NCI-H460 (cell line): ENCODE measurements at regions not wholly inside any gene's neighbourhood (a gene's known extent, or its start where the extent isn't known, plus 50 kb on each side); places are given as distances from the start of the nearest gene placed in this dataset.

Experiments
- DNase-seq: peaks from one replicate; pipeline ENCODE4 v3.0.0-alpha.2; 2016; ENCODE audit warnings: low read depth; ENCODE audit errors: extremely low read depth

DNA sequence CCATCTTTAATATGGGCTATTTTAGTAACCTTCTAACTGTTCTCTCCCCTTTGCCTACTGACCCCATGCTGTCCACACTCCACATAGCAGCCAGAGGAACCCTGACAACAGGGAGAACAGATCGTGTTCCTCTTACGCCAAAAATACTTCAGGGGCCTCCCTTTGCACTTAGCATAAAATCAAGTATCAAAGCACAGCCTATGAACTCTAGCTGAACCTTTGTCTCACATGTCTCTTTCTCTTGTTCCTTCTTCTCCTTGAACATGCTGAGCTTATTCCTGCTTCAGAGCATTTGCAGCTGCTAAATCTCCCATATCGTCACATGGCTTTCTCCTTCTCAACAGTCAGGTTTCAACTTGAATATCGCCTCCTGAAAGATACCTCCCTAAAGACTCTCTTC, 698.8 kb upstream of the C9orf72 start:
- DNase-seq, result no peak

DNA sequence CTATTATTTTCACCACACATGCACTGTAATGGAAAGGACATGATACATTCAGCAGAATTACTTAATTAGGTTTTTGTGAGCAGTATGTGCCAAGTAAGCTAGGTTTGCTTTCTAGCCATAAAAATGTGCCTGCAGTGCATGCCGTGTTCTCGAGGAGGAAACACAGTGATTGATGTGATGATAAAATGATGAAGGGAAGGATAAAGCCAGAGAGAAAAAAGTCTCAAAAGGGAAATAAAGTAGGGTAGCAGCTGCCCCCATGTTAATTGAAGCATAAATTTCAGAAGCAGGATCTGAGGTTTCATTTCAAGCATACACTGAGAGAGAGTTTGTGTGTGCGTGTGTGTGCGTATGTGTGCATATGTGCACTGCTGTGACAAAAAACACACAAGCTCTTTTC, 714.2 kb upstream of the C9orf72 start:
- no peak for DNase-seq

DNA sequence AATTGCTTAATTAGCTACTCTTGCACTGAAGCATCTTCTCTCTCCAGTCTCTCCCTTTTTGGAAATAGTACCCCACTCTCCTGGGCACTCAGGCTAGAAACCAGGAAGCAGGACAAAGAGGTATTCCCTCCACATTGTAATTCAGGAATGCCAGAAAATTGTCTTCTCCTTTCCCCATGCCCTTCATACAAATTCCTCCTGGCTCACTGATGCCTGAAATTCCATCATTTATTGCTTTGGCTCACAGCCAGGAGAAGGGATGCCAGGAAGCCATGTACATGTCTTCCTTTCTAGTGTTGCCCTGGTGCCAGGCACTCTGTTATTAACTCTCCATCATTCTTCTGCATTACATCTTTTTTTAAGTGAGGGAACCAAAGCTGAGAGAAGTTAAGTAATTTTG, 716.5 kb upstream of the C9orf72 start:
- DNase-seq, result no peak

DNA sequence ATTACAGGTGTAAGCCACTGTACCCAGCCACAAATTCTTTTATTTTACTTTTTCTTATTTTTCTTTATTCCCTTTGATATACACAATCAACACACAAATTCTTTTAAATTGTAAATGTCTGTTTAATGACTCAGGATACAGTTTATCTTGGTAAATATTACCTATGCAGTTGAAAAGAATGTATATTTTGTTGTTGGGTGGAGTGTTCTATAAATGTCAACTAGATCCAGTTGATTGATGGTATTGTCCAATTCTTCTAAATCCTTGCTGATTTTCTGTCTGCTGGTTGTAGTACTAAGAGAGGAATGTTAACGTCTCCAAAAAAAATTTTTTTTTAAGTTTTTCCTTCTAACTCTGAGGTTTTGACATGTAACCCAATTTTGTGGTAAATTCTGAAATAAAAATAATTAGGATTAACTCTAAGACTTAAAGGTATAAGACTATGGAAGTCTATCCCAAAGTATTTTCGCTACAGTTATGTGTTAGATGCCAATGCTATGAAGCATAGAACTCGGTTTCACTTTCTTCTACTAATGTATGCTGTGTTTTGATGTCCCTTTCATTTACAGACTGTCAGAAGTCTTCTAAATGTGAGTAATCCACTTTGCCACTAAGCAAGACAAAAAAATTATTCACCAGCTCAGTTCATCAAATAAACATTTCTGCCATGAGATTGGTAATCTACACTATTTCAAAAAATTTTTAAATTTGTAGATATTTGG, 720.2 kb upstream of the C9orf72 start:
- no peak for DNase-seq

DNA sequence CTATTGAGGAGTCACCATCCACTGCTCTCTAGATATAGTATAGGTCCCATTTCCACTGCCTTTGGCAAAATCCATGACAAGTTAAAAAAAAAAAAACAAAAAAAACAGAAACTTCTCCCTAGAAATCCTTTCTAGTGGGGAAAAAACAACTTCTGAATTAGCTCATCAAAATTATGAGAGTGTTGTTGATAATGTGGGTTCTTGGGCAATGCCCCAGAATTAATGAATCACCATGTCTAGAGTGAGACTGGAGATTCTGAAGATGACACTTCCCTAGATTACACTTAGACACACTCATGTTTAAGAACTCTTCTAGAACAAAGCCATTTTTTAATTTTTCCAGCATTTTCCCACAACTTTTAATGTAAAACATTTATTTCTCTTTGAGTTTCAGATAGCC, 728.0 kb upstream of the C9orf72 start:
- DNase-seq, result no peak

DNA sequence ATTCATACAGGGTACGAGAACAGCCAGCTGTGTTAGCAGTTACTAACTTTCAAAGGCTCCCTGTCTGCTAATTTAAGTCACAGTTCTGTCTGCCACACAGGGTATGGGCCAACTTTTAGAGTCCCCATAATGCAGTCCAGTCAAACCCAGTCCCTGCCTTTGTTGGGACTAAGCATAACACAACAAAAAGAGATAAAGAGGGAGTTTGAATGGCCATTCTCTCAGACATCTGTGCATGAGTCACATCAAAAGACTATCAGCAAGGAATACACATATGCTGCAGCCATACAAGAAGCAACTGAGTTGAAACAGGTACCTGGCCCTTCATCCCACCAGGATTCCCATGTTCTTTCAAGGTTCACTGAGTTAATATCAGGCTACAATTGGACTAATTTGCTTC, 744.5 kb upstream of the C9orf72 start:
- DNase-seq, result no peak

DNA sequence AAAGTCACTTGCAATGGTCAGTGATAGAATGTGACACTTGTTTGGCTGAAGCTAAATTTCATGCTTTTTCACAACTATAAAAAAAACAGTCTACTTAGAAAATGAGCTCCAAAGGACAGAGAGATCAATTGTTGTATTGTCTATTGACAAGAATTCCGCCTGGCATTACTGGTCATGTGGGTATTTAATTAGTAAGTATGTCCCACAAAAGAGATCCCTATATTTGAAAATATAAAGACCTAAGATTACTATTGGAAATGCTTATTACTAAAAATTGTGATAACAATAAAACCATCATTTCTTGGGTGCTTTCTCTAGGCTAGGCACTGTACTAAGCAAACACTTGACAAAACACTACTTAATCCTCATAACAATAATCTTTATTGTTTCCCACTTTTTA, 745.2 kb upstream of the C9orf72 start:
- DNase-seq, result no peak

DNA sequence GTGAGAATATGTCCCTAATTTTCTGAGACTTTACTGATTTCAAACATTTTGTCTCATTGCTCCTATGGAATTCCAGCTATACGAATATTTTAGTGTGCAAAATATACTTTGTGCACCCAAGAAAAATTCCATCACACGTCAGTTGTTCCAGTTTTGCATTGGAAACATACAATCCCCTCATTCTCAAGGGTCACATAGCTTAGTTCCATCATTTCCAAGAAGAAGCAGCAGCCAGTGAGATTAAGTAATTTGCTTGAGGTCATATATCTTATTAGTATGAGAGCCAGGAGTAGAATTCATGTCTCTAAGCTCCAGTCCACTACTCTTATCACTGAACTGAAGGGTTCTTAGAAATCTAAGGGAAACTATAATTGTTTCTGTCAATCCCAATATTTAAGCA, 746.7 kb upstream of the C9orf72 start:
- DNase-seq, result no peak

DNA sequence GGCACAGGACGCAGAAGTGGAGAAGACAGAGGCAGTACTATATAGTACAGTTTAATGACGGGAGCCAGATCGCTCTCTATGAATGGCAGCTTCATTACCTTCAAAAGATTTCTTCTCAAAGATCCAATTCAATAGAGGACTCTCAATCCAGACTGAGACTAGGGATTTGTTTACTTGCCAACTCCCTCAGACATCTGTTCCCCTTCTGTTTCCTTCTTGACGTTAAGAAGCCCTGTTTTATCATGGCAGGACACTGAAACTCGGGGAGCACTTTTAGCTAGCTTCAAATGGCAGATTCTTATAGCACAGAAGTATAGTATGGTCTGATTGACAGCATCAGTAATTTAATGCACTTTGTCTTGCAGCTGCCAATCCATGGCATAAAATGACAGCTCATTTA, 747.3 kb upstream of the C9orf72 start:
- no peak for DNase-seq

DNA sequence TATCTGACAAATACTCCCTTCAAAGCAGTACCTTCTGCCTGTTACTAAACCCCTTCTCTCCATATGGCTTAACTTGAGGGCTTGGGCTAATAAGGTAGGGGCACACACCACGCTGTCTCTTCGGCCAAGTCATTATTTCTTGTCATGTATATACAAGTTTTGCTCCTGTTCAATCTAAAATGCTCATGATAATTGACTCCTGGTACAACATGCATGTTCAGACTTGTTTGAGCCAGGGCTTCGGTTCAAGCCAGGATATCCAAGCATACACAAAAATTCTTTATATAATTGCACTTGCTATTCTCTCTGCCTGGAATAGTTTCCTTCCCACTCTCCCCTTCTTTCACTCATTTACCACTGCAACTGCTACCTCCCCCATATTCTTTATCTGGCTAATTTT, 756.0 kb upstream of the C9orf72 start:
- DNase-seq, result no peak

DNA sequence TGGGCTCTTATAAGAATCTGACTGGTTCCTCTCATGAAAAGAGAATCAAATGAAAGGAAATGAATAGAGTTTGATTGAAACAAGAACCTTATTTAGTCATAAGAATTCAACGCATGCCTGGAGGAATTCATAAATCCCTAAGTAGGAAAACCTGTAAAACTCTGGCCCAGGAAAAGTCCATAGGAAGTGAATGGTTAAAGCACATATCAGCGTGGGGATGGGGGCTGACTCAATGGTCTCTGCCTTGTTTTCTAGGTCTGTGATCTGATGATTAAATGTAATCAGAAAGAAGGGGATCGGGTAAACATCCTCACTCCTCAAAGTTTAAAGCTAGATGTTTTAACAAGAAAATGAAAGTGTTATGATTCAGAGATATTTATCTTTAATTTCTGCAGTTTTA, 759.4 kb upstream of the C9orf72 start:
- DNase-seq, result no peak

DNA sequence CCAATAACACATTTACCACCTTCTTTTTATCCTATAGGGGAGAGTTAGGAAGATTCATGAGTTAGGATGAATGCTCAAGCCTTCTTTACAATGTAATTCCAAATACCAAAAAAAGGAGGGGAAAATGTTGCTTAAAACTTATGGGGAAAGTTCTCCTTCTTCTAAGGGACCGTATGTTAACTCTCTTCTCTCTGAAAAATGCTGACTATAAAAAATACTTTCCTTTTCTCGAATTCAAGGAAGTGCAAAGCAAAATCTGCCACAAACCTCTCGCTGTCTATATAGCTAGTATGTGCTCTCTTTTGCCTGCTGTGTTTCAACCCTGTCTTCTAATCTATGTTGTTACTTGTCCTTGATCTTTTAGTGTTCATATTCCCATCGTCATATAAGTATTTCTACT, 768.6 kb upstream of the C9orf72 start:
- no peak for DNase-seq

DNA sequence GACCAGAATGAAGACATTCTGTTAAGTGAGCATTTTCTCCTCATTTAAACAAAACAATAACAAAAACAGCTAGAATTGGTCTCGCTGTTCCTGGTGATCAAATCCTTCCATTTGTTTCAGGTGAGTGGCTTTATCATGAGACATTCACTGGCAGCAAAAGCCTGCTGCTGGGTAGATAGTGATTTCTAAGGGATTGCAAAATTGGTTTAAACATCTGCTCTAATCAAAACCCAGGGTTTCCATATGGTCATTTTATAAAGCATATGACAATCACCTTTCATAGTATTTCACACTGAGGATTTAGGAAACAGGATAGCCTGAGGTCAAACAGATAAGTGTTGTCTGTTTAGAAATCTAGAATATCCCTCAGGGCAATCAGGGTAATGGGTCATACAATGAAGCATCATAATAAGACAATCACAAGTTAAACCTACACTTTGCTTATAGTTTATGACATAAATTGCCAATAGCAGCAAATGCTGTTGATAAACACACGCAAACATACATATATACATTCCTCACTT, 769.6 kb upstream of the C9orf72 start:
- no peak for DNase-seq

DNA sequence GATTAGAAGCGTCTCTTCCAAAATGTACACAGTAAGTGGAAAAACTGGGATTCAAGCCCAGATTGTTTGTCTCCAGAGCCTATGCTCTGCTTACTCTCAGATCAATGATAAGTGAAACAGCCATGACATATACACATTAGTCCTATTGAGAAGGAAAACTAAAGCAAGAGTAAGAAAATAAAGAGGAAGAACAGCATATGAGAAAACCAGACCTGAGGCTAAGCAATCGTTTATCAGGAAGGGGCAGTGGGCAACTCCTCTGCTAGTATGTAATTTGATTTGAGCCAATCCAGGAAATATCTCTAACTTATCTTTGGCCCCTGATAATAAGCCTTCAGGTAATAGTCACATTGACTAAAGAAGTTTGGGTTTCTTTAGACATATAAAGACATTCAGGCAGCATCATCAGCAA, 789.9 kb upstream of the C9orf72 start:
- DNase-seq, result no peak

DNA sequence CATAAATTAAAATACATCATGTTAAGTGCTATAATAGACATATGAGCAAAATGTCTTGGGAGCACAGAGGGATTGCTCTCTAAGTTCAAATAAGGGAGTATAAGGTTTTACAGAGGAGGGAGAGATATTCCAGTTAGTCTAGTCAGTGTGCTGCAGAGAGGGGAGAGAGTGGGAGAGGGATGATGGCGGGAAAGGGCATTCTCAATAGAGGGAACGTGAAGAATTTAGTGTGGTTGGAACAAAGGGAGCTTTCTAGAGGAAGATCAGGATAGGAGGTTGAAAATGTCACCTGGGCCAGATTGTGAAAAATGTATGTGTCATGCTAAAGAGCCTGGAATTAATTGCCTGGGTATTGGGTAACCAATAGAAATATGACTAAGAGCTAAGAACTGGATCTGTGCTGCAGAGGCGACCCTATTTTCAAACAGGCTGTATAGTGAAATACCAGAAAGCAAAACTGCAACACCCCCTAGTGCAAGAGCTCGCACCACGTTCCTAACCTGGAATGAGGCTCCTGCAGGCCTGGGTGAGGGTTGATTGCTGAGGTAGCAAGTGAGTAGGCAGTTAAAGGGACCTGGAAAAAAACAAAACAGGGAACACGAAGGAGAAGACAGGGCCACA, 791.8 kb upstream of the C9orf72 start:
- DNase-seq, result no peak

DNA sequence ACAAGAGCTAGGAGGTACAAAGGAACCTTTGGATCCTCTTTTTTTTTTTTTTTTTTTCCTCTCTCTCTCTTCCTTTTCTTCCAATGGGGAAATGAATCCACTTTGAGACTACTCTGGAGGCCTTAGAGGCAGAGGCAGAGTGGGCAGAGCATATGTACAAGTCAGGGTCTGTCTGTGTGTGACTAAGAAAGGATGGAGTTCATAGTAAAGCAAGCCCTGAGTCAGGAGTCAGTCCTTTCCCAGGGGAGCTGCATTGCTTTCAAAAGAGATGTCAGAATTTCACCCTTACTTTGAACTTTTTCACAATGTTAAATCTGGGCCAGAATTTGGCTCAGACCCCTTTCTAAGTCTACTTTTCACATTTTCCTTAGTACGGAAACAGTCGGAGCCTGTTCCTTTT, 792.4 kb upstream of the C9orf72 start:
- no peak for DNase-seq

DNA sequence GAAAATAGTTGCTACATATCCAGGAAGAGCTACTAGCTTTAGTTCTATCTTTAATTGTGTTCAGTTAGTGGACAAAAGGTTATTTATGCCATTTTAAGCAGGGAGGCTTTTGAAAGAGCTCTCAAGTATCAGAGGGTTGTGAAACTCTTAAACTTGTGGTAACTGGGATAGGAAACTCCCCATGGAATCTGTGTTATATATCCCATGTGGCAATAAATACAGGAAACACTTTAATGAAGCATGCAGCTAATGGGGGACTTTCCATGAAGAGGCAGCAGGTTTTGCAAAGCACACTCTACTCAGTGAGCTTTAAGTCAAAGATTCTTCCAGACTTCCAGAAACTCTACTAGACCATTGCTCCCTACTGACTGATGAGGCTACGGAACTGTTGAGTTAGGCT, 805.0 kb upstream of the C9orf72 start:
- DNase-seq, result no peak

DNA sequence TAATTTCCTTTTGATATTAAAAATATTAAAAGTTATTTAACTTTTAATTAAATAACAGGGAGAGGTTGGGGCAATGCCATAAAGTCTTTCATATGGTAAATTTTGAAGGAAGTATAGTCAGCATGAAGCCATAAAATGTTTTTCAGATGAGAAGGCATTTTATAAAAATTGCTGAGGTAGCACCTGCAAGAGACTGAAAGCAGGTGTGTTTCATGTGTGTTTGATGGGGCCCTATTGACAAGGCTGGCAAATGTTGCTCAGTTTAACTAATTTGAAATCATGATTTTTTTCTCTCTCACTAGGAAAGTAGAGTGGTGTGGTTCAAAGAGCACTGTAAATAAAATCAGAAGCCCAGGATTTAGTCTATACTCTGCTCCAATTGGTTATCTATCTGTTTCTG, 805.8 kb upstream of the C9orf72 start:
- DNase-seq, result no peak

DNA sequence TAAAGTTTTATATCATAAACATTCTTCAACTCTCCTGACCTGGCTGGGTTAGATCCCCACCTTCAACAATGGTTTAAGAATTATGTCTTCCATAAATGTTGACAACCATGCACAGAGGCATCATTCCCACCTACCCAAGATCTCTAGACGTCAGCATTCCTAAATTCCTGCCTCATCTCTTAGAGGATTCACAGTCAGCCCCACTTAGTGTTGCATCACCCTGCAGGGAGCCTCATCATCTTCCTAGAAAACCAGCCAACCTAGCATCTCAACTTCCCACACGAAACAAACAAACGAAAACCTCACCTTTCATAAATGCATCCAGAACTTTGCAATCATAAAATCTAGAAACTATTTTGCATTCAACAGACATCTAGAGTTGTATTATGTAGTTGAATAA, 816.1 kb upstream of the C9orf72 start:
- no peak for DNase-seq

DNA sequence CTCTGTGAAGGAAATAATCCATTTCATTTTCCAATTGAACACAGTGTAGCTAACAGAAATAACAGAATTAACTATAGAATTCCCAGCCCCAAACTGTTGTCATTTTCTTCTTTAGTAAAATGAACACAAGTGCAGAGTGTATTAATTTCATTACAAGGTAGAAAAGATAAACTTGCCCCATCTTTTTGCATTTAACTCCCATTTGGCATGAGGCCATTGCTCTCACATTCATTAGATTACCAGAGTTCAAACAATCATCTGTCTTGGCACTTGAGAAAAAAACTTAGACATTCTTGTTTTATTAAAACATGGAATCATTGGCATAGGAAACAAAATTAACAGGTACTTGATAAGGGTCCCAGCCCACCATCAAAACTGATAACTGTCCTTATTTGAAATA, 821.5 kb upstream of the C9orf72 start:
- no peak for DNase-seq

DNA sequence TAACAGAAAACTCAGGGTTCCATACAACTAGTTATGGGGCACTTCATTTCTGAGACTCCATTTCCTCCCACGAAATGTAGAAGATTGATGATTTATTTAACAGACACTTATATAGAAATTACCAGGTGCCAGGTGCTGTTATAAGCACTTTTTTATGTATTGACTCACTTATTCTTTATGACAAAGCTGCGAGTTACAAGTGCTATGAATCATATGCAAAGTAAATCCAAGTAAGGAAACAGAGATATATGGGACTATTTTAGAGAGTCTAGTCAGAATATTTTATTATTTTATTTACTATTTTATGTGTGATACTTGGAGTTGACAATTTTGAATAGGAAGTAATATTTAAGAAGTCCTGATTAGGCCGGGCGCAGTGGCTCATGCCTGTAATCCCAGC, 822.8 kb upstream of the C9orf72 start:
- no peak for DNase-seq

DNA sequence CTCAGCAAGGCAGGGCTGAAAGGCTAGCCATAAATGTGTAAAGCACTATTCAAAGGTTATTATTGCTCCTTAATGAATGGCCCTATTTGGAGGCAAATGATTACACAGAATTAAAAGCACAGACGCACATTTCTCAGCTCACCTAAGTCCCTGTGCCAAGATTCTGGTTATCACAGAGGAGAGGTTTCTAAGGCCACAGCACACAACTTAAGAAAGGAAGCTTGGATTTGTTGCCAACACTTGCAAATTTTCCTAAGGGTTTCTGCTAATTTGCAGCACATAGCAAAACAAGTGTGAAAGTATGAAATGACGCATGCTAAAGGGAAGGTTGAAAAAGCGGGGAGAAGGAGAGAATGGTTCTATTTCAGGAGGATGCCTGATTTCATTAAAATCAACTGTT, 834.1 kb upstream of the C9orf72 start:
- no peak for DNase-seq

DNA sequence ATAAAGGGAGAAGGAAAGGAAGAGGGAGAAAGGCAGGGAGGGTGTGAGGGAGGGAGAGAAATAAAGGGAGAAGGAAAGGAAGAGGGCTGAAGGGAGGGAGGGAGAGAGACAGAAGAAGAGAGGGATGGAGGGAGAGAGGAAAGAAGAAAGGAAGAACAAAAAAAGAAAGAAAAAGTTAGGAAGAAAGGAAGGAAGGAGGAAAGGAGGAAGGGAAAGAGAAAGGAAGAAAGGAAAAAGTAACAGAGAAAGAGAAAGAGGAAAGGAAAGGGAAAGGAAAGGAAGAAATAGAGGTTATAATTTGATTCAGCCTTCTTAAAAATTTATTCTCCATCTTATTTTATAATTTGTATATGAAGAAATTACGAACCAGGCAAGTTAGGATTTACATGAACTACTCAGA, 836.6 kb upstream of the C9orf72 start:
- no peak for DNase-seq
